NCI-H345 treated with DMSO at 0.1 percent for 48 hours (cell line): ENCODE measurements at regions not wholly inside any gene's neighbourhood (a gene's known extent, or its start where the extent isn't known, plus 50 kb on each side); places are given as distances from the start of the nearest gene placed in this dataset.

Experiments used
- DNase-seq: peaks from one replicate; lab custom pipeline; 2025; ENCODE audit not compliant: unreplicated experiment; lab: John Stamatoyannopoulos, UW

GRCh38 chr6:44674226-44675155 lies 287.0 kb downstream of the CDC5L start:
- no peak for DNase-seq

DNA sequence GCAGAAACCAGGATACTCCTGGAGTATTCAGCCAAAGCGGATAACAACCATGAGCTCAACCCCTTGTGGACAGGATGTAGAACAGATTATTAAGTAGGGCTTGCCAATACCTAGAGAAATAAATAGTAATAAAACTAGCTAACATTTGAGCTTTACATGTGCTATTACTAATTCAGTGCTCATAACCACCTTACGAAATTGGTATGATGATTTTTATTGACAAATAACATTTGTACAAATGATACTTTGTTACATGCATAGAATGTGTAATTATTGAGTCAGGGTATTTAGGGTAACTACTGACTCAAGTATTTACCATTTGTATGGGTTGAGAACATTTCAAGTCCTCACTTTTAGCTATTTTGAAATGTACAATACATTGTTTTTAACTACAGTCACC lies 287.9 kb downstream of the CDC5L start:
- DNase-seq = no peak

GRCh38 chr6:44676246-44676790 lies 288.8 kb downstream of the CDC5L start:
- DNase-seq = no peak

- no peak for DNase-seq
Measured at GRCh38 chr6:44676826-44677433, 289.4 kb downstream of the CDC5L start.

DNA sequence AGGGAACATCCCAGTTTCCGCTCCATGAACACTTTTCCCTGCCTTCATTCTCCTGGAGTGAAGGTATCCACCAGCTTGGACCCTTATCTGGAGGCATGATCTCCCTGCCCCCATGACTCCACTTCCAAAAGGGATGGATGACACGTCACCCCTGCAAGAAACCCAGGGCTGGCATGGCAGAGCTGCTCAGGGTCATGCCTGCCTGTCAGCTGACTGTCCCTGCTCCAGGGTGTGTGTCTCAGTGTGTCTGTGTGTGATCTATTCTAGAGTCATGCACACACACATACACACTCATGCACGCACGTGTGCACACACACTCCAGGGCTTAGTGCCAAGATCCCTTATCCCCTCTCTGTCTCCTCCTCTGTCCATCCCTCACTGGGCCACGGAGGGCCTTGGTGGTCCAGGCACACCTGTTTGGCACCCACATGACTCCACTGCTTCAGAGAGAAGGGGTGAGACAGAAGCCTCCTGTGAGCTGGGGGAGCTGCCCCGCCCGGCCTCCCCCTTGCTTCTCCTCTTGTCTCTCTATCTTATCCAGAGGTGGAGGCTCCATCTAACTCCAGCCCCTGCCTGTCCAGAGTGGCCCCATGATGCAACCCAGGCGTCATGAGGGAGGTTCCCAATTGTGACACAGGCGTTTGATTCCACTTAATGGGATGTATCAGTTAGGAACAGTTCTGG lies 290.9 kb downstream of the CDC5L start:
- no peak for DNase-seq

- DNase-seq = no peak
Measured at GRCh38 chr6:44679438-44680201, 292.1 kb downstream of the CDC5L start.

DNA sequence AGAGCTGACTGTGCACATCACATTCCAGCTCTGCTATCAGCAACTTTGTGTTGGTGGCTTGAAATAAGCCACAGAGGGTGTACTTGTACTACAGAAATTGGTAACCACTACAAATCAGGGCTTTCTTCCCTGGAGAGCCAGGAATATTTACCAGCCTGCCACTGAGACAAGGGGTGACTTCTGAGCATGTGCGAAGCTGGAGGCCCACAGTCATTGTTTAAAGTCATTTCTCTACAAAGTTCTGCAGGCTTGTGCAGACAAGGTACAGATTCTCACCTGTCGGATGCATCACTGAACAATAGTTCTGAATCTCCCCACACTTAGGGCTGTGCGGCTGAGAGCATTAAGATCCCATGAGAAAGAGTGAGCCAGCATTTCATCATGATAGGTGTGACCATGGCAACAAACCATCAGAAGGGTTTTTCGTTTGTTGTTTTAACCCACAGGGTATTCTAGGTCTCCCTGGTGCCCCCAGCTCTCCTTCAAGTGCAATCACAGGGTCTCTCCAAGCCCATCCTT lies 292.8 kb downstream of the CDC5L start:
- no peak for DNase-seq

DNA sequence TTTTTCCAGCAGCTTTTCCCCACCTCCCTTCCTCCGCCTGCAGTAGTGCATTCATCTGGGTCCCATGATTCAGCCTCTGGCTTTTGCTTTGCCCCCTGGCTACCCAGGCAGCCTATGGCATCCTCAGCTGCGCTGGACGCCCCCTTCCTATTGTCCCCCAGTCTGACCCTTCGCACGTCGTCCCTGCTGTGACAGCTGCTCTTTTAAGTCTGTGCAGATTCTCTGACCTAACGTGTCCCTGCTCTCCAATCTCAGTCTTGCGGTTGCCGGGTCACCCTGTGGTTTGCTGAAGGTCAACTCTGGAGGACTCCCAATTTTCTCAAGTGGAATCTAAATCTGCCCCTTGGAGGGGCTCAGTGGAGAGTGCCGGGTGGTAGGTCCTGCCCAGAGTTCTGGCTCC lies 294.3 kb downstream of the CDC5L start:
- no peak for DNase-seq

- no peak for DNase-seq
Measured at GRCh38 chr6:44682280-44682679, 294.8 kb downstream of the CDC5L start.

DNA sequence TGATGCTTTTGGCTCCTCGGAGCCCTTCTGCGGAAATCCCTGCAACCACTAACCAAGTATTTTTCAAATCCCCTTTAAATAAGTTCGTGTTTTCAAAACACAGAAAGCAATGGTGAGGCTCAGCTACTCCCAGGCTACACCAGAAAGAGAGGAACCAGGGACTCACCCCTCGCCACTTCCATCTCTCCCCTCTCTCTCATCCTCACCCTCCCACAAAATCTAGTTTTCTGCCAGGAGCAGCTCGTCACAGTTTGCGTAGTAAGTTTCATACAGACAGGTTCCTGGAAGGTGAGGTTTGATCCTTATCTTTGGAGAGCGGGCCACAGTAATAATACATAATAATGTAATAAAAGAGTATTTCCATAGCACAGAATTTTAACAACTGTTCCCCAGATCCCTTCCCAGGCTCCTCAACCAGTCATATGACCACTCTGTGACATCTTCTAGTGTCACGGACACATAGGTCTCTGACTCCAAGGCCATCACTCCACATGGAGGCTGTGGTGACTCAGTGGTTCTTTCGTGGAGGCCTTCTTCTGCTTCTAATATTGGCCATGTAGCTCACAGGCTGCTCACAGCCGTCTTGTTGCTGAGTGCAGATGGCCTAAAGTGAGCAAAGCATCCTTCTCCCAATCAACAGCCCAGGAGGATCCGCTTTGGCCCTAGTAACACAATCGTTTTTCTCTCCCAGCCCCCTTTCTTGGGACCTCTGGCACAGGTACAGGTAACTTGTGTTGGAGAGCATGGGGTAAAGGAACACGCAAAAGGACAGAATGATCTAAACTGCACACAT lies 295.7 kb downstream of the CDC5L start:
- no peak for DNase-seq

DNA sequence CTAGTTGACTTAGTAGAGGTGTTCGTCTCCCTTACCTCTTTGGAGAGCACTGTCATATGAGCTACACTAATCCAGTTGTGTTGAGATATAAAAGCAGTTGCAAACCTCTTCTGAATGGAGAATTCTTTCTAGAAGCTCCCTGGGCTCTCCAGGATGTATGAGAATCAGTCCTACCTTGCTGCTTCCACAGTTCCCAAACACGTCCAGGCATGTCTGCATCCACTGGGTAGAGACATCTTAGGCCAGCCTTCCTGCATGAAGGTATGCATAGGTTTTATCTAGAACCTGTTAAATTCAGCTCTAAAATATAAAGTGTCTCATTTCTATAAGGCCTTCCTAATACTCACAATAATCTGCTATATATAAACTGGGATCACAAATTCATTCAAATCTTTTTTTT lies 297.7 kb downstream of the CDC5L start:
- DNase-seq = no peak

- no peak for DNase-seq
Measured at GRCh38 chr6:44696099-44696498, 308.6 kb downstream of the CDC5L start.

DNA sequence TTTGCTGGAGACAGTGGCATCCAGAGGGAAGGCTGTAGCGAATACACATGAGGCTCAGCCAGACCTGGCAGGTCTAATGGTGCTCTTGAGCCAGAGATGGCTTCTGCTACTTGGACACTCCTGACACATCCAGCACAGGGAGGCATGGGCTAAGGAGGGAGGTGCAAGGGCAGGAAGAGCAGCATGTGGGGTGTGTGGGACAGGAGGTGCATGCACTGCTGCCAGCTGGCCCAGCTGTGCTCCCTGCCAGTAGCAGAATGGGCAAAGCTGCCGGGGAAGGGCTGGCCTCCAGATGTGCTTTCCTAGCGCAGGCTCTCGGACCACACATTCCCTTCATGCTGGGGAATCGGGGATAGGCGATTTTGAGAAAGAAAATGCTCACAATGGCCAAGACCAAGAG lies 309.2 kb downstream of the CDC5L start:
- DNase-seq = no peak

GRCh38 chr6:44697327-44697726 lies 309.8 kb downstream of the CDC5L start:
- no peak for DNase-seq

- no peak for DNase-seq
Measured at GRCh38 chr6:44698602-44699001, 311.1 kb downstream of the CDC5L start.

DNA sequence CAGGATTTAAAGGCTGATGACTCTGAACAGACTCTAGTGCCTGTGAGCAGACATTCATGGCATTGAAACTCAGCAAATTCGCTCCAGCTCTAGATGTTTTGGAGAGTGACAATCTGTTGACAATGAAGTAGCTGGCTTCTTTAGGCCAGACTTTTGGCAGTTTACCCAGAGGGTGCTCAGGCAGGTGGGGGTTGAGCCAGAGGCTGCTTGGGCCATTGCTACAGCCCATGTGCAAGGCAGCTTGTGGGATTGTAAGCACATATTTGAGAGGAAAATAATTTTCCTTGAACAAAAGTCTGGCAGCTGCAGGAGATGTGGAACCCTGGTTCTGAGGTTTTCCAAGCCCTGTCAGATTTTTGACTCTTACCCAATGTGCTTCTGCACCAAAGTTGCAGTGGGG lies 311.6 kb downstream of the CDC5L start:
- no peak for DNase-seq

- no peak for DNase-seq
Measured at GRCh38 chr6:44699851-44700250, 312.3 kb downstream of the CDC5L start.

- no peak for DNase-seq
Measured at GRCh38 chr6:44700422-44700821, 312.9 kb downstream of the CDC5L start.

DNA sequence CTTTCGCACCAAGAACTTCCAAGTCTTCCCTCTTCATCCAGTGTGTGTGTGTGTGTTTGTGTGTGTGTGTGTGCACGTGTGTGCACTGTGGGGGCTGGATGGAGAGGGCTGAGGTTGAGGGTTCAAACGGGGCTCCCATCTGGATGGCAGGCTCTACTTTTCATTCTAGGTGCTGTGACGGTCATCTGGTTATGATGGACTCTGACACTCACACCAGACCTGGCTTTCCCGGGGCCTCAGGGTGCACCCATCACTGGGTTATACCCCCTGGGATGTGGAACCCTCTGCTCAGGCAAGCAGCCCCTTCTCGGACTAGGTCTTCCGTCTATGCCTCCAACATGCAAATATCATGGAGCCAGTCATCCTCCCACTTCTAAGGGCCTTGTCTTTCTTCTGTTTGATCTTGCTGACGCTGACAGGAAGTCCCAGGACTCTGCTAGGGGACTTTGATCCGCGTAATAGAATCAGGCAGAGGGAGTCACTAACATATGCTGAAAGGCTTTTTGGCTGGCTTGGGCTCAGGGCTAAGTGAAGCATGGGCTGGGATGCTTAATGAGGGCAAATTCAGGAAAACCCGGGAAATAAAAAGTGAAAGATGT lies 313.6 kb downstream of the CDC5L start:
- no peak for DNase-seq
